H1 (cell line): ENCODE measurements at regions not wholly inside any gene's neighbourhood (a gene's known extent, or its start where the extent isn't known, plus 50 kb on each side); places are given as distances from the start of the nearest gene placed in this dataset.

Source experiments
- CHD7 ChIP-seq: fragments of 300-600 bp; sonication (generic); IDR thresholded peaks from 2 replicates; pipeline ENCODE4 v1.7.1; 2012; ENCODE audit warnings: low read length, moderate library complexity, mild to moderate bottlenecking, inconsistent platforms; ENCODE audit not compliant: insufficient replicate concordance
- EZH2 ChIP-seq: fragments of 200-600 bp; sonication (generic); IDR thresholded peaks from 2 replicates; pipeline ENCODE4 v1.7.1; 2012; ENCODE audit warnings: low read depth, mild to moderate bottlenecking, moderate library complexity, low read length, inconsistent platforms; ENCODE audit not compliant: severe bottlenecking
- KDM4A ChIP-seq: IDR thresholded peaks from one replicate; pipeline ENCODE4 v1.7.1; 2012; ENCODE audit warnings: low read depth, mild to moderate bottlenecking, moderate library complexity, low read length, inconsistent platforms; ENCODE audit not compliant: severe bottlenecking
- PHF8 ChIP-seq: fragments of 200-600 bp; sonication (generic); conservative IDR thresholded peaks from 2 replicates; pipeline ENCODE4 v1.7.1; 2012; ENCODE audit warnings: low read depth, mild to moderate bottlenecking, inconsistent platforms, low read length, moderate library complexity

DNA sequence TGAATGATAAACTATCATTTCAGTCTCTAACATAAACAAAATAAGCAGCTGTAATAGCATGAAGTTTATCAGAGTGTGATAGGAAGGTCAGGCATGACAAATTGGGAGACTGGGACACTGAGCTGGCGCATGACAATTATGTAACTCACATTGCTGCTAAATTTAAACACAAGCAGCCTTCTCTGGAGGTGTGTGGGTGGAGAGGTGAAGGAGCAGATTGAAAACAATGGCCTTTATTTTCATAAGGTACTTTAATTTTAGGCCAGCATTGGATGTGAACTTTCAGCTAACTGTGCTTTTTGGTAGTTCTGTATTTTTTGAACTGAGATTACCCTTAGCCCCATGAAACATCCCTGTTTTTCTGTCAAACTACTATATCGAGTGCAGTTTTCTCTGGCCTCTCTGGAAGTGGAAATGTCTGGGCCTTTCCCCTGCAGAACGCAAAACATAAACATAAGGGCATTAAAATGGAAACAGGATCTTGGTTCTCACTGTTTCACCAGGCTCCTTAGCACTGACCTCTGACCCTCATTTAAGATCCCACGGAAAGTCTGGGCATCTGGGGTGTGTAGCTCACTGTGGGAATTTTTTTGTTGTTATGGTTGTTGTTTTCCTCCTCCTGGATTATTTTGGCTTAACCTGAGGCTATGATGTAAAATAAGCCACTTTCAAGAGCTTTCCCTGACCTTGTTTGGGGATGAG lies 160.1 kb upstream of the DPH6 start (continued):
- TF ChIP-seq CHD7, result no peak
- no peak for TF ChIP-seq PHF8
- no peak for TF ChIP-seq EZH2
- no peak for TF ChIP-seq KDM4A
